ENCODE measurements at regions not wholly inside any gene's neighbourhood (a gene's known extent, or its start where the extent isn't known, plus 50 kb on each side); places are given as distances from the start of the nearest gene placed in this dataset.
"Not testable (repeated sequence)": the region's sequence is repeated elsewhere in the genome, so short reads cannot be mapped to it uniquely, and the experiment has no call there.

DNA sequence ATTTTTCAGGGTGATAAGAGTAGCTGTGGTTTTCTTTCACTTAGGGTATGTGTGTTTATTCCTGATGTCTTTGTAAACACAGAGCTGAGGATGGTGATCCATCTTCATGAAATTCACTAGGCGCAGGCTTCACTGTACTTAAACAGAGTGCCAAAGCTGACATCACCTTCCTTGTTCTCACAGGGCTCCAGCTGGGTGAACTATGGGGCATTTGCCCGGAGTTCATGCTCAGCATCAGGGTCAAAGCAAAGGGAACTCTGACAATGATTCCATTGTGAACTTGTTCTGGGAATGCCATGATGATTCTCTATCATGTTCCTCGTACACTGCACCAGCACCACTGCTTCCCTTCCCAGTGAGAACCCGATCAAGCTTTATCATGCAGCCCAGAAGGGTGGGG, 184.8 kb upstream of the P2RY1 start:
- Histone ChIP-seq H3K4me1 (peaks cover 0 to 3% (median 1%) of the 10 kb centered on the region in 4 donors), H3K36me3 (no peaks in the 10 kb centered on the region), H3K9me3 (no peaks in the 10 kb centered on the region), H3K27ac (no peak overlapping the region), H3K4me3 (no peak overlapping the region), H3K27me3 (no peaks in the 10 kb centered on the region)
- 41 to 61% methylated on average over 3 to 4 of the region's 4 CpGs for WGBS, 2 donors (ENCODE audit: low coverage in 1 of 2)
- no peak for TF ChIP-seq EP300 (IDR thresholded peaks at IDR 0.05; ENCODE audit: low read depth)
- no peak for TF ChIP-seq POLR2AphosphoS5 (IDR thresholded peaks at IDR 0.05)
- no peak for TF ChIP-seq POLR2A (IDR thresholded peaks at IDR 0.05)
- TF ChIP-seq, protein P1, sequence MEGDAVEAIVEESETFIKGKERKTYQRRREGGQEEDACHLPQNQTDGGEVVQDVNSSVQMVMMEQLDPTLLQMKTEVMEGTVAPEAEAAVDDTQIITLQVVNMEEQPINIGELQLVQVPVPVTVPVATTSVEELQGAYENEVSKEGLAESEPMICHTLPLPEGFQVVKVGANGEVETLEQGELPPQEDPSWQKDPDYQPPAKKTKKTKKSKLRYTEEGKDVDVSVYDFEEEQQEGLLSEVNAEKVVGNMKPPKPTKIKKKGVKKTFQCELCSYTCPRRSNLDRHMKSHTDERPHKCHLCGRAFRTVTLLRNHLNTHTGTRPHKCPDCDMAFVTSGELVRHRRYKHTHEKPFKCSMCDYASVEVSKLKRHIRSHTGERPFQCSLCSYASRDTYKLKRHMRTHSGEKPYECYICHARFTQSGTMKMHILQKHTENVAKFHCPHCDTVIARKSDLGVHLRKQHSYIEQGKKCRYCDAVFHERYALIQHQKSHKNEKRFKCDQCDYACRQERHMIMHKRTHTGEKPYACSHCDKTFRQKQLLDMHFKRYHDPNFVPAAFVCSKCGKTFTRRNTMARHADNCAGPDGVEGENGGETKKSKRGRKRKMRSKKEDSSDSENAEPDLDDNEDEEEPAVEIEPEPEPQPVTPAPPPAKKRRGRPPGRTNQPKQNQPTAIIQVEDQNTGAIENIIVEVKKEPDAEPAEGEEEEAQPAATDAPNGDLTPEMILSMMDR (IDR thresholded peaks at IDR 0.05), result no peak
- intact Hi-C loops (cut with DNase I; ENCODE audit: low total_unique reads) (no loop called here), in situ Hi-C loops (cut with MboI; ENCODE audit: low pct_ligation_motif_present in 1 of 4, low pct_unique_long_range_greater_than_20kb in 1 of 4, low sequenced_read_pairs in 3 of 4) (no loop called here)
- DNase-seq, result no peak

DNA sequence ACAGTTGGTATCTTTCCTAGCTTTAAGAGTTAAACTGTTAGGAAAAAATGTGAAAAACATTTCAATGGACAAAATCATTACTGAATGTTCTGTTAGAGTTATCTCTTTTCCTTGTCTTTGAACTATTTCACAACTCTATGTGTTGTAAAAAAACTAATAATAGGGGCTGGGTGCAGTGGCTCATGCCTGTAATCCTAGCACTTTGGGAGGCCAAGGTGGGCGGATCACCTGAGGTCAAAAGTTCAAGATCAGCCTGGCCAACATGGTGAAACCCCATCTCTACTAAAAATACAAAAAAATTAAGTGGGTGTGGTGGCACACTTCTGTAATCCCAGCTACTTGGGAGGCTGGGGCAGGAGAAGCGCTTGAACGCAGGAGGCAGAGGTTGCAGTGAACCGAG, 184.0 kb upstream of the P2RY1 start:
- intact Hi-C loops (cut with DNase I; ENCODE audit: low total_unique reads); H3K36me3 ChIP-seq; H3K27ac ChIP-seq; H3K4me3 ChIP-seq; DNase-seq; H3K9me3 ChIP-seq; H3K4me1 ChIP-seq; in situ Hi-C loops (cut with MboI; ENCODE audit: low pct_ligation_motif_present in 1 of 4, low pct_unique_long_range_greater_than_20kb in 1 of 4, low sequenced_read_pairs in 3 of 4); H3K27me3 ChIP-seq: not testable (repeated sequence)
- WGBS, 2 donors (ENCODE audit: low coverage in 1 of 2), result 82 to 100% methylated on average over 1 to 4 of the region's 4 CpGs

GRCh38 chr3:152656214-152656971, 178.5 kb upstream of the P2RY1 start:
- in situ Hi-C loops (cut with MboI; ENCODE audit: low pct_ligation_motif_present in 1 of 4, low pct_unique_long_range_greater_than_20kb in 1 of 4, low sequenced_read_pairs in 3 of 4), result no loop called here
- no peak for DNase-seq
- H3K4me1 ChIP-seq, result peaks cover 0 to 8% (median 0%) of the 10 kb centered on the region in 4 donors
- no peaks in the 10 kb centered on the region for H3K27me3 ChIP-seq
- no peak overlapping the region for H3K27ac ChIP-seq
- intact Hi-C loops (cut with DNase I; ENCODE audit: low total_unique reads), result no loop called here
- 45 to 51% methylated on average over 10 of the region's 10 CpGs for WGBS, 2 donors (ENCODE audit: low coverage in 1 of 2)
- no peak overlapping the region for H3K4me3 ChIP-seq
- no peaks in the 10 kb centered on the region for H3K36me3 ChIP-seq
- no peak for TF ChIP-seq POLR2A (IDR thresholded peaks at IDR 0.05)
- TF ChIP-seq EP300 (IDR thresholded peaks at IDR 0.05; ENCODE audit: low read depth), result no peak
- no peak for TF ChIP-seq POLR2AphosphoS5 (IDR thresholded peaks at IDR 0.05)
- TF ChIP-seq, protein P1 (IDR thresholded peaks at IDR 0.05), result no peak
- H3K9me3 ChIP-seq, result peaks cover 0 to 4% of the 10 kb centered on the region in 2 donors

DNA sequence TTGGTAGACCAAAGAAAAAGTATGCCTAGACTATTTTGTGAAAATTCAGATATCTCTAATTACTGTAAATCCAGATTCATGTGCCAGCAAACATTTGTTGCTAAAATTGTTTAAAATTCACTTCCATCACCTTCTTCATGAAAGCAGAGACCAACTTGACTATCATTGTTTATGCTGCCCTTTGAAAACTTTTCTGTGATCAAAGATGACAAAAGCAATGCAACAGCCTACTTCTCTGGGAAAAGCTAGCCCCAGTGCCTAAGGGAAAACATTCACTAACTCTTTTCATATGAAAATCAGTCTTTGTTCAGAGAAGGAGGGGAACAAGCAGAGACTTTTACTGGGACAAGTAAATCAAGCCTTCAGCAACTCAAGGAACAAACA, 178.0 kb upstream of the P2RY1 start:
- no peak overlapping the region for H3K4me3 ChIP-seq

More for the DNA sequence above, 178.0 kb upstream of the P2RY1 start:
- TF ChIP-seq POLR2AphosphoS5 (IDR thresholded peaks at IDR 0.05) (no peak), EP300 (IDR thresholded peaks at IDR 0.05; ENCODE audit: low read depth) (no peak), POLR2A (IDR thresholded peaks at IDR 0.05) (no peak)
- TF ChIP-seq, protein P1 (IDR thresholded peaks at IDR 0.05), result no peak
- in situ Hi-C loops (cut with MboI; ENCODE audit: low pct_ligation_motif_present in 1 of 4, low pct_unique_long_range_greater_than_20kb in 1 of 4, low sequenced_read_pairs in 3 of 4), result no loop called here
- intact Hi-C loops (cut with DNase I; ENCODE audit: low total_unique reads), result no loop called here
- no peaks in the 10 kb centered on the region for H3K36me3 ChIP-seq
- no peak for DNase-seq
- H3K4me1 ChIP-seq, result peaks cover 0 to 8% (median 0%) of the 10 kb centered on the region in 4 donors
- peaks cover 0 to 6% of the 10 kb centered on the region in 2 donors for H3K9me3 ChIP-seq
- no peaks in the 10 kb centered on the region for H3K27me3 ChIP-seq
- H3K27ac ChIP-seq, result no peak overlapping the region

Data from transverse colon (tissue), 4 donors.